T1000 (cell line): ENCODE measurements at regions not wholly inside any gene's neighbourhood (a gene's known extent, or its start where the extent isn't known, plus 50 kb on each side); places are given as distances from the start of the nearest gene placed in this dataset.

Experiments
- DNase-seq: peaks from one replicate; lab custom pipeline; 2025; ENCODE audit warnings: mixed read lengths; lab: John Stamatoyannopoulos, UW

GRCh38 chr6:131383421-131384411, 189.3 kb upstream of the ARG1 start:
- no peak for DNase-seq

DNA sequence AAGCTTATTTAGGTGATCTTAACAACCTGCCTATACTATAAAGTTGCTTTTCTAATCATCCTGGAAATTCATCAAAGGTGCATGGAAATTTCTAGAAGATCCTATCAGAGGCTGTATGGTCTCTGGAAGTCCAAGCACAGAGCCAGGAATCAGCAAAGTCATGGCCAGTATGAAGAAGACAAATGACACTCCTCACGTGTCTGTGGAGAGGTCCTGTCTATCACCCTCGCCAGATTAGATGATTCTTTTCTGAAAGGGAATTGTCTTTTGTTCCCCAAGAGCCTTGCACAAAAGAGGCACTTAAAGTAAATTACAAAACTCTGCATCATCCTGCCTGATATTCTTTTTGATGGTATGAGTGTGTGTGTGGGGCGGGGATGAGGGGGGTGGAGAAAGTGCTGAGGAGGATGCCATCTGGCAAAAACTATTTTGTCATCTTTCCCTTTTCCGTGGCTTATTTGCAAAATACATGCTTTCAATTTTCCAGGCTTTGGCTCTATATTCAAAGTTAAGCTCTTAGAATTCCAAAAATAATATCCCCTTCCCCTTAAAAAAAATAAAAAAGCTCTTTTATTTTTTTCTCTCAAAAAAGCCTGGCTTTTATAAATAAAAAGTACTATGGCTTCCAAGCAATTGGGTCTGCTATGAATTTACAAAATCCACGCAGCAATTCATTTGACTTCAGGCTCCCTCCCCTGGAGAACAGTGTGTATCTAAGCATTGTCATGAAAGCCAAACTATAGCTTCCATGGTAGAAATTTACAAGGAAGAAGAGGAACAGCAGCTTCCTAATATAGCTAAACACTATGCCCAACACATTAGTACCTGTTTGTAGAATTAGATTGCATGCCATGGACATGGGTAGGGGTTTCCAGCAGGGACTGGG, 185.2 kb upstream of the ARG1 start:
- no peak for DNase-seq

DNA sequence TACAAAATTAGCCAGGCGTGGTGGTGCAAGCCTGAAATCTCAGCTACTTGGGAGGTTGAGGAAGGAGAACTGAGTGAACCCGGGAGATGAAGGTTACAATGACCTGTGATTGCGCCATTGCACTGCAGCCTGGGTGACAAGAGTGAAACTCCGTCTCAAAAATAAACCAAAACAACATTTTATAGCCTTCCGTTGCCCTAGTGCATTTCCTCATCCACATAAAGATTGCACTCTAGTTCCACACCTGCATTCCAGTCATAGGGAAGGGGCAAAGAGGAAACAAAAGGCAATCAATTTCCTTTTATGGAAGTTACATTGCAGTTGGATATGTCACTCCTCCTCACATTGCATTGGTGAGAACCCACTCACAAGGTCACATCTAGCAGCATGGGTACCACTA, 182.7 kb upstream of the ARG1 start:
- no peak for DNase-seq

DNA sequence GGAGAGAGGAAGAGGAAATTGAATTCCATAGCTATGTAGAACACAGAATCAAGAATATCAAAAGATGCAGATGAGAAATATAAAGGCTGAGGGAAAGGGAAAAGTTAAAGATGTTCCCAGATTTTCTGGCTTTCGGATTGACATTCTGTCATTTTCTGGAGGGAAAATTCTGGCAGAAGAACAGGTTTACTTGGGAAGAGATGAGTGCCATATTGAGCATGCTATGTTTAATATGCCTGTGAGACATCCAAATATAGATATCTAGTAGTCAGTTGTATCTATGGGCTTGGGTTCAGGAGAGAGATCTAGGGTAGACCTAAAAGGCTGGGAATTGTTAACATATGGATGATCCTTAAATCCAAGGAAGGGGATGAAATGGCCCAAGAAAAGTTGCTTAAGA, 181.9 kb upstream of the ARG1 start:
- DNase-seq = no peak

DNA sequence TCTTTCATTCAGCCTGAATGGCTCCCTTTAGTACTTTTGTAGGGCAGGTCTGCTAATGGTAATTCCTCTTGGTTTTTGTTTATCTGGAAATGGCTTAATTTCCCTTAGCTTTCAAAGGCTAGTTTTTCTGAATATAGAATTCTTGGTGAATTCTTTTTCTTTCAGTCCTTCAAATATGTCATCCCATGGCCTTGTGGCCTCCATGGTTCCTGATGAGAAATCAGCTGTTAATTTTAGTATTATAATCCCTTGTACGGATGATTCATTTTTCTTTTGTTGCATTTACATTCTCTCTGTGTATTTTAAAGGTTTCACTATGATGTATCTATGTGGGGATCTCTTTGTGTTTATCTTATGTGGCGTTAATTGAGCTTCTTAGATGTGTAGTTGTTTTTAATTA, 179.6 kb upstream of the ARG1 start:
- DNase-seq = no peak

- no peak for DNase-seq
Observed at GRCh38 chr6:131394768-131395432, 178.1 kb upstream of the ARG1 start.

DNA sequence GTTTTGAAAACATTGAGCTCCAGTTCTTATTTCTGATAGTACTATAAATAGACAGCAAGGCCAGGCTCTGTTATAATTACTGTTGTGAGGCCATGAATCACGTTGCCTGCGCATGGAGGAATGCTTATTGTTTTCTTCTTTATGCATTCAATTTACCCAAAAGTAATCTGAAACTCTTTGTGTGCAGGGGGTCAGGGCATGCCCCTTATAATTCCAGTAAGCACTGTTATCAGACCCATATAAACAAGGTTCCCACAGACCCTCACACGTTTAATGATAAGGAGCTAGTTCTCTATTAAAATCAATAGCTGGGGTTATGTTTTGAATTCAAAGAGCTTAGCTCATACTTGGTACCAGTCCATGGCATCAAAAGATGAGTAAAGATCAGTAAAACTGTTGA, 174.8 kb upstream of the ARG1 start:
- no peak for DNase-seq

- DNase-seq = no peak
Observed at GRCh38 chr6:131399433-131399832, 173.6 kb upstream of the ARG1 start.

GRCh38 chr6:131400054-131400778, 172.8 kb upstream of the ARG1 start:
- peak; percentile 42 for DNase-seq

DNA sequence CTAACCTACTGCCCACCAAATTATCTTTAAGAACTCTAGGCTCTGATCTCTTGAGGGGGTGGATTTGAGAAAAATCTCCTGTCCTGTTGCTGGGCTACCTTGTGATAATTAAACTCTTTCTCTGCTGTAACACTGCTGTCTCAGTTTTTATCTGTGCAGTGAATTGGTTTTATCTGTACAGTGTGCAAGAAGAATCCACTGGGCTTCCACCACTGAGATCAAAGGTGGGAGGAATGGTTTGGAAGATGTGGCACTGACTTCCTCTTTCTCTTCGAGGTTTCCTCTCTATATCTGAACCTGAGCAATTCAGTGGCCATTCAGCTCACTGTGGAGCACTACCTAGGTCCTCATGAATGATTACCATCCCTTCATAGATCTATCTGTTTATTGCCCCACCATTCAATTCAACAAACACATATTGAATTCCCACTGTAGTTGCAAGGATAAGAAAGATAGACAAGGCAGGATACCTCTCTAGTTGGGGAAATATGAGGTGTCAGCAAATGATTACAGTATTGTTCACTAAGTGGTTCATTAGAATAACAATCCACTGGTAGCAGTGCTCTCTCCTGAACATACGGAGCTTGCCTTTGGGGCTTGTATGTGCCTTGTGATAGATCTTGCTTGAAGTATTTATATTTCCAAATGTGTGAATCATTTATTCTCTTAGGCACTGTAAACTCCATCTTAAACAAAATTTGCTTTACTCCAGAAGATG, 172.1 kb upstream of the ARG1 start:
- DNase-seq = no peak

GRCh38 chr6:131408811-131409210, 164.2 kb upstream of the ARG1 start:
- DNase-seq = no peak

- DNase-seq = no peak
Observed at GRCh38 chr6:131410785-131411184, 162.2 kb upstream of the ARG1 start.

- no peak for DNase-seq
Observed at GRCh38 chr6:131412960-131413830, 159.8 kb upstream of the ARG1 start.

DNA sequence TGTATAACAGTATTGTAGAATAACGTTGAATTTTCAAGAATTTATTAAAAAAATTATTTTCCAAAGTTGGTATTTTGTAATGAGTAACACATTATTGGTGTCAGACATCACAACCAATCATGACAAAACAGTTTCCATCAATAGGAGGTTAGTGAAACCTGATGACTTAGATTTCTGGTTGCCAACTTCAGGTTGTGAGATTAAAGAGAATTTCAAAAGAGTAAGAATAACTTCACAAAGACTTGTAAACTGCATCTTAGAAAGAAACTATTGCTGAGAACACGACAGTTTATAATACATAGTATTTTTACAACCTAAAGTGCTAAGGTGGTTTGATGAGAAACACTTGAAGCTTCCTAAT, 159.2 kb upstream of the ARG1 start:
- no peak for DNase-seq

DNA sequence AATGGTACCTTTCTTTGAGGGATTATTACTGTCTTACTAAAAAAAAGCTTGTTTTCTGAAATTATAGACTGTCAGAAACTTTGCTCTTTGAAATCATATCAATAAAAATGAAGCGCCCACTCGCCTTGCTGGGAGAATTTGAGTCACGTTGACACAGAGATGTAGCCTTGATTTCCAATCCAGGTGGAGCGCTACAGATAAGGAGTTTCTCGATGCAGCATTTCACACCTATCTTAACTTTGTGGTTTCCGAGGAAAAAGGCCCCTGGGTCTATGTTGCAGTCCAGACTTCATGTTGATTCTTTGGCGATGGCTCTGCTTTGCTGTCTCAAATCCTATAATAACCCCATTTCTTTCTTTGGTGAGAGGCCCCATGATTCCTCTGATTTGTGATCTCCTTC, 158.1 kb upstream of the ARG1 start:
- no peak for DNase-seq

DNA sequence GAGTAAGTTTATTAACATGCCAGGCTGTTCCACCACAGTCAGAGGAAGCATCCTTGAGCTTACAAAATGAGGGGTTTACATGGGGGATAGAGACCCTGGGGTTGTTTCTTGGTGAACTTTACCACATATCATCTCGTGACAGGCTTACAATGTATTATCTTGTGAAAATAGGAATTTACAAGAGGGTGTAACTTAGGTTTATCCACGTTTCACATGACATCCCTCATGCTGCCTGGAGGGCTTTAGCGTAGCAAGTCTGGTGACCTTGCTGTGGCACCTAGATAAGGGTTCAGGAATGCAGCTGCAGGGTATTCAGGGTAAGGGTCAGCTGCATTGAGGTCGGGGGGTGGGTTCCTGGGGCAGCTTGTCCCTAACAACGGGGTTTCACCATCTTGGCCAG, 154.6 kb upstream of the ARG1 start:
- DNase-seq = no peak

- DNase-seq = no peak
Observed at GRCh38 chr6:131419702-131420101, 153.3 kb upstream of the ARG1 start.

GRCh38 chr6:131424016-131424415, 149.0 kb upstream of the ARG1 start:
- no peak for DNase-seq

GRCh38 chr6:131424475-131424874, 148.6 kb upstream of the ARG1 start:
- DNase-seq = no peak

DNA sequence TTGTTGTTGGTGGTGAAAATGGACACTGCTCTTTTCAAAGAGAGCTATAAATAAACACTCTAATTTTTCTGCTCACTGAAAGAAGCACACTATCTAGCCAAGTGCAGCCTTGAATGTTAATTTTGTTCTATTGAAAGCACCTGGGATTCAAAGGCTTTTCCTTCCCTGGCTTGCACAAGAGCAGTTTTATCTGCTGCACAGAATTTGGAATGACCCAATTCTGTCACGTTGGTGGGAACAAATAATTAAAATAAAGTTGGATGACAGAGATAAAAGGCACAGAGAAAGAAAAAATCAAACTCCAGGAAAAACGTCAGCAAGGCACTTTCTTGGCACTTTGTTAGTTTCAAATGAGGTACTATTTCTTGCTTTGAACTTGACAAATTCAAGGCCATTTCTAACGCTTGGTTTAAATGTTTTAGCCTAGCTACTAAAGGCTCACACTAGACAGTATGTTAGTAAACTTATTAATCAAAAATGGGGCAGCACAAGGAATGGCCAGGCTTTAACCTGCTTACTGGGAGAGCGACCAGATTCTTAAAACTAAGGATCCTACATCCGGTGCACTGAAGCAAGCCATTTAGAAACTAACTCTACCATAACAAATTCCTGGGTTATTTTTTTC, 145.5 kb upstream of the ARG1 start:
- DNase-seq = no peak
